Esophagus muscularis mucosa (tissue), 4 donors: ENCODE measurements at regions not wholly inside any gene's neighbourhood (a gene's known extent, or its start where the extent isn't known, plus 50 kb on each side); places are given as distances from the start of the nearest gene placed in this dataset.

Source experiments
- EP300 ChIP-seq: sonication (generic); formaldehyde crosslinking; IDR thresholded peaks from one replicate; pipeline ENCODE4 v1.6.1; 2017; ENCODE audit warnings: antibody characterized with exemption
- POLR2A ChIP-seq: fragments of 450-650 bp; IDR thresholded peaks from one replicate; pipeline ENCODE4 v1.6.1; 2017; ENCODE audit warnings: antibody characterized with exemption, moderate library complexity, mild to moderate bottlenecking, low read depth
- POLR2AphosphoS5 ChIP-seq, 2 donors: sonication (generic); formaldehyde crosslinking; IDR thresholded peaks; one replicate each; pipeline ENCODE4 v1.6.1; 2017; ENCODE audit warnings: antibody characterized with exemption in 2 of 2
- TF ChIP-seq, protein P1 (sequence below), 3 experiments: fragments of 200-600 bp in 2 of 3; fragments of 450-650 bp in 1 of 3; sonication (generic) in 2 of 3; IDR thresholded peaks; one replicate each; pipeline ENCODE4 v1.5.1; 2017 to 2019; ENCODE audit warnings: antibody characterized with exemption in 3 of 3, mild to moderate bottlenecking in 2 of 3, moderate library complexity in 1 of 3

GRCh38 chr2:173830170-173830569, 135.0 kb downstream of the SP3 start:
- TF ChIP-seq POLR2A = no peak
- TF ChIP-seq POLR2AphosphoS5 (IDR thresholded peaks at IDR 0.05) = no peak
- TF ChIP-seq, protein P1, sequence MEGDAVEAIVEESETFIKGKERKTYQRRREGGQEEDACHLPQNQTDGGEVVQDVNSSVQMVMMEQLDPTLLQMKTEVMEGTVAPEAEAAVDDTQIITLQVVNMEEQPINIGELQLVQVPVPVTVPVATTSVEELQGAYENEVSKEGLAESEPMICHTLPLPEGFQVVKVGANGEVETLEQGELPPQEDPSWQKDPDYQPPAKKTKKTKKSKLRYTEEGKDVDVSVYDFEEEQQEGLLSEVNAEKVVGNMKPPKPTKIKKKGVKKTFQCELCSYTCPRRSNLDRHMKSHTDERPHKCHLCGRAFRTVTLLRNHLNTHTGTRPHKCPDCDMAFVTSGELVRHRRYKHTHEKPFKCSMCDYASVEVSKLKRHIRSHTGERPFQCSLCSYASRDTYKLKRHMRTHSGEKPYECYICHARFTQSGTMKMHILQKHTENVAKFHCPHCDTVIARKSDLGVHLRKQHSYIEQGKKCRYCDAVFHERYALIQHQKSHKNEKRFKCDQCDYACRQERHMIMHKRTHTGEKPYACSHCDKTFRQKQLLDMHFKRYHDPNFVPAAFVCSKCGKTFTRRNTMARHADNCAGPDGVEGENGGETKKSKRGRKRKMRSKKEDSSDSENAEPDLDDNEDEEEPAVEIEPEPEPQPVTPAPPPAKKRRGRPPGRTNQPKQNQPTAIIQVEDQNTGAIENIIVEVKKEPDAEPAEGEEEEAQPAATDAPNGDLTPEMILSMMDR (IDR thresholded peaks at IDR 0.05) = no peak
- no peak for TF ChIP-seq EP300
